GM19239 (cell line): ENCODE measurements at regions not wholly inside any gene's neighbourhood (a gene's known extent, or its start where the extent isn't known, plus 50 kb on each side); places are given as distances from the start of the nearest gene placed in this dataset.
"Not testable (repeated sequence)": the region's sequence is repeated elsewhere in the genome, so short reads cannot be mapped to it uniquely, and the experiment has no call there.

Experiments used
- DNase-seq: peaks from one replicate; pipeline ENCODE4 v3.0.0; 2011; ENCODE audit warnings: low spot score; ENCODE audit not compliant: insufficient read length
- FAIRE-seq: peaks from 2 replicates; lab custom pipeline; 2011; peaks lifted over from hg19 to GRCh38; lab: Jason Lieb, UNC

GRCh38 chr14:82009076-82009475, 475.4 kb upstream of the SEL1L start:
- FAIRE-seq, result no peak
- DNase-seq, result no peak

GRCh38 chr14:82009993-82010392, 476.3 kb upstream of the SEL1L start:
- no peak for FAIRE-seq
- no peak for DNase-seq

GRCh38 chr14:82011460-82011859, 477.8 kb upstream of the SEL1L start:
- DNase-seq (no peak), FAIRE-seq (no peak)

- FAIRE-seq, result no peak
- no peak for DNase-seq
Measured at GRCh38 chr14:82029038-82029437, 495.4 kb upstream of the SEL1L start.

GRCh38 chr14:82035397-82035796, 501.7 kb upstream of the SEL1L start:
- no peak for FAIRE-seq

GRCh38 chr14:82038066-82038465, 504.4 kb upstream of the SEL1L start:
- not testable (repeated sequence) for FAIRE-seq, DNase-seq

More at GRCh38 chr14:82035397-82035796, 501.7 kb upstream of the SEL1L start:
- DNase-seq, result no peak

GRCh38 chr14:82045339-82045738, 511.7 kb upstream of the SEL1L start:
- no peak for DNase-seq
- FAIRE-seq, result no peak

- no peak for DNase-seq
- FAIRE-seq, result no peak
Measured at GRCh38 chr14:82046512-82047226, 513.0 kb upstream of the SEL1L start.

- DNase-seq (no peak), FAIRE-seq (no peak)
Measured at GRCh38 chr14:82047777-82048470, 514.3 kb upstream of the SEL1L start.

GRCh38 chr14:82052778-82053177, 519.1 kb upstream of the SEL1L start:
- DNase-seq, result no peak
- no peak for FAIRE-seq

- FAIRE-seq (no peak), DNase-seq (no peak)
Measured at GRCh38 chr14:82055515-82056115, 522.0 kb upstream of the SEL1L start.

- DNase-seq, result no peak
- FAIRE-seq, result no peak
Measured at GRCh38 chr14:82060219-82060618, 526.6 kb upstream of the SEL1L start.

GRCh38 chr14:82067221-82067875, 533.7 kb upstream of the SEL1L start:
- DNase-seq, result no peak
- no peak for FAIRE-seq

- DNase-seq (no peak), FAIRE-seq (no peak)
Measured at GRCh38 chr14:82070040-82070439, 536.4 kb upstream of the SEL1L start.

GRCh38 chr14:82070753-82071152, 537.1 kb upstream of the SEL1L start:
- no peak for FAIRE-seq

GRCh38 chr14:82073547-82073946, 539.9 kb upstream of the SEL1L start:
- DNase-seq (no peak), FAIRE-seq (no peak)

More at GRCh38 chr14:82070753-82071152, 537.1 kb upstream of the SEL1L start:
- DNase-seq, result no peak

GRCh38 chr14:82075566-82075965, 541.9 kb upstream of the SEL1L start:
- DNase-seq (no peak), FAIRE-seq (no peak)

GRCh38 chr14:82079553-82079952, 545.9 kb upstream of the SEL1L start:
- DNase-seq (no peak), FAIRE-seq (no peak)

GRCh38 chr14:82080370-82080769, 546.7 kb upstream of the SEL1L start:
- FAIRE-seq, result no peak
- DNase-seq, result no peak

- FAIRE-seq, result no peak
Measured at GRCh38 chr14:82084813-82085212, 551.2 kb upstream of the SEL1L start.

GRCh38 chr14:82091097-82091496, 557.4 kb upstream of the SEL1L start:
- FAIRE-seq (no peak), DNase-seq (no peak)

More at GRCh38 chr14:82084813-82085212, 551.2 kb upstream of the SEL1L start:
- no peak for DNase-seq
